Smooth muscle cell (in vitro differentiated cells): ENCODE measurements at regions not wholly inside any gene's neighbourhood (a gene's known extent, or its start where the extent isn't known, plus 50 kb on each side); places are given as distances from the start of the nearest gene placed in this dataset. TPM values are rescaled to one million over a fixed set of nuclear protein-coding genes. Genes with fewer than 3 reads are reported as not detected.

ENCODE experiments used
- DNase-seq: peaks from one replicate; lab custom pipeline; 2025; ENCODE audit not compliant: unreplicated experiment; lab: John Stamatoyannopoulos, UW
- H2AFZ ChIP-seq: fragments of 200-600 bp; sonication (generic); 2 replicates; pipeline ENCODE4 v1.6.0; 2016; ENCODE audit warnings: antibody characterized with exemption, low read depth, mild to moderate bottlenecking
- H3F3A ChIP-seq: fragments of 200-600 bp; sonication (generic); 2 replicates; pipeline ENCODE4 v1.6.0; 2017; ENCODE audit warnings: antibody characterized with exemption, low read depth
- H3K27ac ChIP-seq: fragments of 200-600 bp; sonication (generic); 2 replicates; pipeline ENCODE4 v1.5.1; 2016; ENCODE audit warnings: low read depth, mild to moderate bottlenecking
- H3K27me3 ChIP-seq: fragments of 200-600 bp; sonication (generic); 2 replicates; pipeline ENCODE4 v1.6.1; 2016; ENCODE audit warnings: low read depth, mild to moderate bottlenecking
- H3K36me3 ChIP-seq: fragments of 200-600 bp; sonication (generic); 2 replicates; pipeline ENCODE4 v1.5.1; 2016; ENCODE audit warnings: low read depth
- H3K4me1 ChIP-seq: fragments of 200-600 bp; sonication (generic); 2 replicates; pipeline ENCODE4 v1.5.1; 2016; ENCODE audit warnings: low read depth
- H3K4me2 ChIP-seq: fragments of 200-600 bp; sonication (generic); 2 replicates; pipeline ENCODE4 v1.6.0; 2016; ENCODE audit warnings: mild to moderate bottlenecking
- H3K4me3 ChIP-seq: fragments of 200-600 bp; sonication (generic); 2 replicates; pipeline ENCODE4 v1.5.1; 2016; ENCODE audit warnings: mild to moderate bottlenecking
- H3K79me2 ChIP-seq: fragments of 200-600 bp; sonication (generic); 2 replicates; pipeline ENCODE4 v1.6.0; 2016; ENCODE audit warnings: low read depth, mild to moderate bottlenecking
- H3K9ac ChIP-seq: fragments of 200-600 bp; sonication (generic); 2 replicates; pipeline ENCODE4 v1.6.0; 2016; ENCODE audit warnings: low read depth
- H3K9me3 ChIP-seq: fragments of 200-600 bp; sonication (generic); replicated peaks from 2 replicates; pipeline ENCODE4 v1.5.1; 2016; ENCODE audit warnings: low read depth
- H4K20me1 ChIP-seq: fragments of 200-600 bp; sonication (generic); 2 replicates; pipeline ENCODE4 v1.6.0; 2016; ENCODE audit warnings: low read depth
- CTCF ChIP-seq: fragments of 200-600 bp; sonication (generic); IDR thresholded peaks from 2 replicates; pipeline ENCODE4 v1.5.1; 2017; ENCODE audit warnings: borderline replicate concordance, mild to moderate bottlenecking, antibody characterized with exemption; ENCODE audit not compliant: insufficient read depth, poor library complexity, severe bottlenecking
- WGBS: methylation state at CpG from one replicate; pipeline ENCODE4 v1.1.7; 2016; ENCODE audit warnings: low lambda C conversion rate; 5-methylcytosine and 5-hydroxymethylcytosine counted together
- small RNA-seq: library from RNA; depleted of rRNA; stranded (forward); fragments of <200 nt; gene quantifications from one replicate; pipeline ENCODE3, GENCODE V24; 2014

GRCh38 chr13:27371932-27372331 is 52.5 kb upstream of the GTF3A start:
- no peak overlapping the region for H3K9ac ChIP-seq
- no peak overlapping the region for H3K4me3 ChIP-seq
- no peak overlapping the region for H3K4me2 ChIP-seq
- H4K20me1 ChIP-seq, result no peaks in the 10 kb centered on the region
- H3K79me2 ChIP-seq, result no peaks in the 10 kb centered on the region
- H2AFZ ChIP-seq, result no peak overlapping the region
- no peak for DNase-seq
- no peaks in the 10 kb centered on the region for H3K4me1 ChIP-seq
- no peaks in the 10 kb centered on the region for H3F3A ChIP-seq
- 94% methylated on average over 4 of the region's 5 CpGs for WGBS
- peaks cover 50% of the 10 kb centered on the region for H3K27me3 ChIP-seq
- no peaks in the 10 kb centered on the region for H3K36me3 ChIP-seq
- TF ChIP-seq CTCF, result no peak
- no peak overlapping the region for H3K27ac ChIP-seq
- H3K9me3 ChIP-seq, result no peaks in the 10 kb centered on the region

- H3K4me2 ChIP-seq, result no peak overlapping the region
- H3K9me3 ChIP-seq, result no peaks in the 10 kb centered on the region
- H3K9ac ChIP-seq, result no peak overlapping the region
- WGBS, result 54% methylated on average over 11 of the region's 11 CpGs
- no peaks in the 10 kb centered on the region for H4K20me1 ChIP-seq
- H3F3A ChIP-seq, result no peaks in the 10 kb centered on the region
- no peaks in the 10 kb centered on the region for H3K4me1 ChIP-seq
- H3K36me3 ChIP-seq, result no peaks in the 10 kb centered on the region
- no peak overlapping the region for H3K4me3 ChIP-seq
- H3K79me2 ChIP-seq, result no peaks in the 10 kb centered on the region
- no peak for DNase-seq
- H2AFZ ChIP-seq, result no peak overlapping the region
- TF ChIP-seq CTCF, result no peak
- peaks cover 40% of the 10 kb centered on the region for H3K27me3 ChIP-seq
- H3K27ac ChIP-seq, result no peak overlapping the region
Measured at GRCh38 chr13:27372896-27373295, 51.5 kb upstream of the GTF3A start.

- no peaks in the 10 kb centered on the region for H3K4me1 ChIP-seq
- no peaks in the 10 kb centered on the region for H4K20me1 ChIP-seq
- H3K36me3 ChIP-seq, result no peaks in the 10 kb centered on the region
- no peaks in the 10 kb centered on the region for H3K9me3 ChIP-seq
- no peak overlapping the region for H3K9ac ChIP-seq
- H3F3A ChIP-seq, result no peaks in the 10 kb centered on the region
- peaks cover 34% of the 10 kb centered on the region for H3K27me3 ChIP-seq
- H3K27ac ChIP-seq, result no peak overlapping the region
- no peak overlapping the region for H3K4me2 ChIP-seq
- H2AFZ ChIP-seq, result no peak overlapping the region
- no peaks in the 10 kb centered on the region for H3K79me2 ChIP-seq
- 94% methylated on average over 10 of the region's 10 CpGs for WGBS
- DNase-seq, result no peak
- H3K4me3 ChIP-seq, result no peak overlapping the region
- TF ChIP-seq CTCF, result no peak
Measured at GRCh38 chr13:27374126-27374613, 50.2 kb upstream of the GTF3A start.

Small RNA genes lying in the stretch of these regions (small RNA-seq; reads per million reads assigned to genes)
- not detected for gene RNU6-70P
